WTC11 (cell line): ENCODE measurements at regions not wholly inside any gene's neighbourhood (a gene's known extent, or its start where the extent isn't known, plus 50 kb on each side); places are given as distances from the start of the nearest gene placed in this dataset.
A peak's percentile ranks its signal among the peaks of the same experiment; 100 is the strongest.

Experiments used
- ATAC-seq: fragments of 200-7000 bp; cut with Tn5 transposase; 2 replicates; pipeline ENCODE4 v1.10.0; 2021; ENCODE audit warnings: mild to moderate bottlenecking, moderate library complexity
- CTCF ChIA-PET: fragments of 300-600 bp; sonication (Branson Sonifier 250); formaldehyde crosslinking; loops from one replicate; lab custom pipeline; 2021; ENCODE audit warnings: antibody characterized with exemption; lab: Charles Lee
- POLR2A ChIA-PET: fragments of 350-600 bp; sonication (Branson Sonifier 250); formaldehyde crosslinking; loops from one replicate; lab custom pipeline; 2021; ENCODE audit warnings: antibody characterized with exemption; lab: Charles Lee
- DNase-seq: peaks from one replicate; pipeline ENCODE4 v3.0.0; 2021; ENCODE audit warnings: low spot score
- H3K27ac Mint-ChIP-seq: 2 replicates; pipeline ENCODE4 v1.8.0; 2021; ENCODE audit warnings: mixed read lengths
- H3K27me3 Mint-ChIP-seq: 2 replicates; pipeline ENCODE4 v1.8.0; 2021; ENCODE audit warnings: low read depth, mild to moderate bottlenecking, moderate library complexity, mixed read lengths
- H3K36me3 Mint-ChIP-seq: 2 replicates; pipeline ENCODE4 v1.8.0; 2021; ENCODE audit warnings: mixed read lengths
- H3K4me1 Mint-ChIP-seq: 2 replicates; pipeline ENCODE4 v1.8.0; 2022; ENCODE audit warnings: mixed read lengths
- H3K4me3 Mint-ChIP-seq: 2 replicates; pipeline ENCODE4 v1.8.0; 2021; ENCODE audit warnings: mild to moderate bottlenecking, moderate library complexity, mixed read lengths
- H3K9me3 Mint-ChIP-seq: 2 replicates; pipeline ENCODE4 v1.8.0; 2021; ENCODE audit warnings: mixed read lengths
- AFF4 ChIP-seq: sonication (generic); formaldehyde crosslinking; IDR thresholded peaks from 2 replicates; pipeline ENCODE4 v1.8.1; 2023; ENCODE audit warnings: mild to moderate bottlenecking, missing genetic modification reagents, borderline replicate concordance
- CBFB ChIP-seq: sonication (generic); formaldehyde crosslinking; IDR thresholded peaks from 2 replicates; pipeline ENCODE4 v1.8.1; 2022; ENCODE audit warnings: mild to moderate bottlenecking, low read depth, missing genetic modification reagents
- CREB1 ChIP-seq: sonication (generic); formaldehyde crosslinking; IDR thresholded peaks from 2 replicates; pipeline ENCODE4 v1.8.0; 2023; ENCODE audit warnings: mild to moderate bottlenecking, missing genetic modification reagents
- CREM ChIP-seq: sonication (generic); formaldehyde crosslinking; IDR thresholded peaks from 2 replicates; pipeline ENCODE4 v1.8.1; 2022; ENCODE audit warnings: mild to moderate bottlenecking, missing genetic modification reagents, moderate library complexity
- E2F4 ChIP-seq: sonication (generic); formaldehyde crosslinking; IDR thresholded peaks from 2 replicates; pipeline ENCODE4 v1.8.1; 2022; ENCODE audit warnings: low read depth, mild to moderate bottlenecking, moderate library complexity, missing genetic modification reagents, borderline replicate concordance
- FOXJ3 ChIP-seq: sonication (generic); formaldehyde crosslinking; IDR thresholded peaks from 2 replicates; pipeline ENCODE4 v1.9.0; 2021; ENCODE audit warnings: missing genetic modification reagents, mild to moderate bottlenecking, borderline replicate concordance
- FOXK1 ChIP-seq: sonication (generic); formaldehyde crosslinking; IDR thresholded peaks from 2 replicates; pipeline ENCODE4 v1.8.0; 2022; ENCODE audit warnings: mild to moderate bottlenecking, moderate library complexity, missing genetic modification reagents
- FOXP4 ChIP-seq: sonication (generic); formaldehyde crosslinking; IDR thresholded peaks from 2 replicates; pipeline ENCODE4 v1.8.0; 2022; ENCODE audit warnings: mild to moderate bottlenecking, missing genetic modification reagents
- JAZF1 ChIP-seq: fragments of 250-450 bp; sonication (Bioruptor Pico); IDR thresholded peaks from 2 replicates; pipeline ENCODE4 v1.9.0; 2021; ENCODE audit warnings: moderate library complexity, mild to moderate bottlenecking, inconsistent platforms
- KAT7 ChIP-seq: sonication (generic); formaldehyde crosslinking; IDR thresholded peaks from 2 replicates; pipeline ENCODE4 v1.8.1; 2023; ENCODE audit warnings: missing genetic modification reagents, mild to moderate bottlenecking, borderline replicate concordance
- MAX ChIP-seq: sonication (generic); formaldehyde crosslinking; IDR thresholded peaks from 2 replicates; pipeline ENCODE4 v1.8.0; 2022; ENCODE audit warnings: mild to moderate bottlenecking, missing genetic modification reagents
- NFATC4 ChIP-seq: fragments of 250-450 bp; sonication (Bioruptor Pico); IDR thresholded peaks from 2 replicates; pipeline ENCODE4 v1.9.0; 2021; ENCODE audit warnings: mild to moderate bottlenecking
- NFE2L1 ChIP-seq: sonication (generic); formaldehyde crosslinking; IDR thresholded peaks from 2 replicates; pipeline ENCODE4 v1.8.1; 2023; ENCODE audit warnings: missing genetic modification reagents
- SMAD4 ChIP-seq: sonication (generic); formaldehyde crosslinking; IDR thresholded peaks from 2 replicates; pipeline ENCODE4 v1.8.0; 2022; ENCODE audit warnings: mild to moderate bottlenecking, missing genetic modification reagents
- TP53 ChIP-seq: sonication (generic); formaldehyde crosslinking; IDR thresholded peaks from 2 replicates; pipeline ENCODE4 v1.8.1; 2023; ENCODE audit warnings: mild to moderate bottlenecking, missing genetic modification reagents
- ZNF219 ChIP-seq: sonication (generic); formaldehyde crosslinking; IDR thresholded peaks from 2 replicates; pipeline ENCODE4 v1.8.0; 2023; ENCODE audit warnings: missing genetic modification reagents, mild to moderate bottlenecking, borderline replicate concordance
- ZNF423 ChIP-seq: fragments of 250-450 bp; sonication (Bioruptor Pico); IDR thresholded peaks from 2 replicates; pipeline ENCODE4 v2.1.2; 2022; ENCODE audit warnings: mild to moderate bottlenecking, moderate library complexity
- TF ChIP-seq, protein P1 (sequence below): sonication (generic); formaldehyde crosslinking; IDR thresholded peaks from 2 replicates; pipeline ENCODE4 v1.8.0; 2023; ENCODE audit warnings: missing genetic modification reagents, mild to moderate bottlenecking, borderline replicate concordance
- TF ChIP-seq, protein P2 (sequence below): sonication (generic); formaldehyde crosslinking; IDR thresholded peaks from 2 replicates; pipeline ENCODE4 v1.8.1; 2022; ENCODE audit warnings: mild to moderate bottlenecking, moderate library complexity, missing genetic modification reagents
- TF ChIP-seq, protein P3 (sequence below): fragments of 200-600 bp; IDR thresholded peaks from 2 replicates; pipeline ENCODE4 v1.8.0; 2022; ENCODE audit warnings: antibody characterized with exemption
- TF ChIP-seq, protein P4 (sequence below): fragments of 250-450 bp; sonication (Bioruptor Pico); IDR thresholded peaks from 2 replicates; pipeline ENCODE4 v1.9.0; 2021; ENCODE audit warnings: moderate library complexity, mild to moderate bottlenecking, inconsistent platforms, borderline replicate concordance

GRCh38 chr16:51636920-51637769, 486.1 kb upstream of the SALL1 start:
- peaks cover 15% of the 10 kb centered on the region; the same call in 1 of the 2 replicates for H3K9me3 Mint-ChIP-seq
- H3K36me3 Mint-ChIP-seq: no peaks in the 10 kb centered on the region
- peaks cover 44% of the 10 kb centered on the region for H3K4me1 Mint-ChIP-seq
- CTCF ChIA-PET: interaction anchor here (0.8 to 1.5 kb wide), 4 partner anchors 10 to 245 kb away, joined by 3 to 5 read pairs (median 3); no protein-coding TSS in a partner anchor
- peaks cover 30% of the 10 kb centered on the region for H3K27me3 Mint-ChIP-seq
- ATAC-seq (peak; percentile 95), DNase-seq (peak; percentile 33)
- peak overlapping the region; percentile 62 for H3K4me3 Mint-ChIP-seq
- POLR2A ChIA-PET: interaction anchor here (1.0 kb wide), 1 partner anchor 15 kb away, joined by 3 read pairs; no protein-coding TSS in a partner anchor
- peak overlapping the region; percentile 98 for H3K27ac Mint-ChIP-seq
- TF ChIP-seq CREM (CRISPR knock-in tag) (no peak), E2F4 (CRISPR knock-in tag) (no peak), KAT7 (CRISPR knock-in tag) (no peak; the same call in 1 of the 2 replicates), SMAD4 (CRISPR knock-in tag) (no peak), ZNF423 (CRISPR knock-in tag) (0 out of 2 replicates have a peak, but pooled peaks have one; percentile 11), NFE2L1 (CRISPR knock-in tag) (no peak), FOXP4 (CRISPR knock-in tag) (no peak), FOXK1 (CRISPR knock-in tag) (no peak), ZNF219 (CRISPR knock-in tag) (peak; percentile 38; the same call in 1 of the 2 replicates), JAZF1 (CRISPR knock-in tag) (no peak), NFATC4 (no peak), CBFB (CRISPR knock-in tag) (no peak), FOXJ3 (no peak), AFF4 (CRISPR knock-in tag) (no peak), TP53 (CRISPR knock-in tag) (0 out of 2 replicates have a peak, but pooled peaks have one; percentile 56), CREB1 (no peak), MAX (peak; percentile 66)
- TF ChIP-seq, protein P1, sequence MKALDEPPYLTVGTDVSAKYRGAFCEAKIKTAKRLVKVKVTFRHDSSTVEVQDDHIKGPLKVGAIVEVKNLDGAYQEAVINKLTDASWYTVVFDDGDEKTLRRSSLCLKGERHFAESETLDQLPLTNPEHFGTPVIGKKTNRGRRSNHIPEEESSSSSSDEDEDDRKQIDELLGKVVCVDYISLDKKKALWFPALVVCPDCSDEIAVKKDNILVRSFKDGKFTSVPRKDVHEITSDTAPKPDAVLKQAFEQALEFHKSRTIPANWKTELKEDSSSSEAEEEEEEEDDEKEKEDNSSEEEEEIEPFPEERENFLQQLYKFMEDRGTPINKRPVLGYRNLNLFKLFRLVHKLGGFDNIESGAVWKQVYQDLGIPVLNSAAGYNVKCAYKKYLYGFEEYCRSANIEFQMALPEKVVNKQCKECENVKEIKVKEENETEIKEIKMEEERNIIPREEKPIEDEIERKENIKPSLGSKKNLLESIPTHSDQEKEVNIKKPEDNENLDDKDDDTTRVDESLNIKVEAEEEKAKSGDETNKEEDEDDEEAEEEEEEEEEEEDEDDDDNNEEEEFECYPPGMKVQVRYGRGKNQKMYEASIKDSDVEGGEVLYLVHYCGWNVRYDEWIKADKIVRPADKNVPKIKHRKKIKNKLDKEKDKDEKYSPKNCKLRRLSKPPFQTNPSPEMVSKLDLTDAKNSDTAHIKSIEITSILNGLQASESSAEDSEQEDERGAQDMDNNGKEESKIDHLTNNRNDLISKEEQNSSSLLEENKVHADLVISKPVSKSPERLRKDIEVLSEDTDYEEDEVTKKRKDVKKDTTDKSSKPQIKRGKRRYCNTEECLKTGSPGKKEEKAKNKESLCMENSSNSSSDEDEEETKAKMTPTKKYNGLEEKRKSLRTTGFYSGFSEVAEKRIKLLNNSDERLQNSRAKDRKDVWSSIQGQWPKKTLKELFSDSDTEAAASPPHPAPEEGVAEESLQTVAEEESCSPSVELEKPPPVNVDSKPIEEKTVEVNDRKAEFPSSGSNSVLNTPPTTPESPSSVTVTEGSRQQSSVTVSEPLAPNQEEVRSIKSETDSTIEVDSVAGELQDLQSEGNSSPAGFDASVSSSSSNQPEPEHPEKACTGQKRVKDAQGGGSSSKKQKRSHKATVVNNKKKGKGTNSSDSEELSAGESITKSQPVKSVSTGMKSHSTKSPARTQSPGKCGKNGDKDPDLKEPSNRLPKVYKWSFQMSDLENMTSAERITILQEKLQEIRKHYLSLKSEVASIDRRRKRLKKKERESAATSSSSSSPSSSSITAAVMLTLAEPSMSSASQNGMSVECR (CRISPR knock-in tag): peak; percentile 29; the same call in 1 of the 2 replicates
- TF ChIP-seq, protein P2, sequence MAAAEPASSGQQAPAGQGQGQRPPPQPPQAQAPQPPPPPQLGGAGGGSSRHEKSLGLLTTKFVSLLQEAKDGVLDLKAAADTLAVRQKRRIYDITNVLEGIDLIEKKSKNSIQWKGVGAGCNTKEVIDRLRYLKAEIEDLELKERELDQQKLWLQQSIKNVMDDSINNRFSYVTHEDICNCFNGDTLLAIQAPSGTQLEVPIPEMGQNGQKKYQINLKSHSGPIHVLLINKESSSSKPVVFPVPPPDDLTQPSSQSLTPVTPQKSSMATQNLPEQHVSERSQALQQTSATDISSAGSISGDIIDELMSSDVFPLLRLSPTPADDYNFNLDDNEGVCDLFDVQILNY (CRISPR knock-in tag): no peak
- TF ChIP-seq, protein P3, sequence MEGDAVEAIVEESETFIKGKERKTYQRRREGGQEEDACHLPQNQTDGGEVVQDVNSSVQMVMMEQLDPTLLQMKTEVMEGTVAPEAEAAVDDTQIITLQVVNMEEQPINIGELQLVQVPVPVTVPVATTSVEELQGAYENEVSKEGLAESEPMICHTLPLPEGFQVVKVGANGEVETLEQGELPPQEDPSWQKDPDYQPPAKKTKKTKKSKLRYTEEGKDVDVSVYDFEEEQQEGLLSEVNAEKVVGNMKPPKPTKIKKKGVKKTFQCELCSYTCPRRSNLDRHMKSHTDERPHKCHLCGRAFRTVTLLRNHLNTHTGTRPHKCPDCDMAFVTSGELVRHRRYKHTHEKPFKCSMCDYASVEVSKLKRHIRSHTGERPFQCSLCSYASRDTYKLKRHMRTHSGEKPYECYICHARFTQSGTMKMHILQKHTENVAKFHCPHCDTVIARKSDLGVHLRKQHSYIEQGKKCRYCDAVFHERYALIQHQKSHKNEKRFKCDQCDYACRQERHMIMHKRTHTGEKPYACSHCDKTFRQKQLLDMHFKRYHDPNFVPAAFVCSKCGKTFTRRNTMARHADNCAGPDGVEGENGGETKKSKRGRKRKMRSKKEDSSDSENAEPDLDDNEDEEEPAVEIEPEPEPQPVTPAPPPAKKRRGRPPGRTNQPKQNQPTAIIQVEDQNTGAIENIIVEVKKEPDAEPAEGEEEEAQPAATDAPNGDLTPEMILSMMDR: no peak
- TF ChIP-seq, protein P4, sequence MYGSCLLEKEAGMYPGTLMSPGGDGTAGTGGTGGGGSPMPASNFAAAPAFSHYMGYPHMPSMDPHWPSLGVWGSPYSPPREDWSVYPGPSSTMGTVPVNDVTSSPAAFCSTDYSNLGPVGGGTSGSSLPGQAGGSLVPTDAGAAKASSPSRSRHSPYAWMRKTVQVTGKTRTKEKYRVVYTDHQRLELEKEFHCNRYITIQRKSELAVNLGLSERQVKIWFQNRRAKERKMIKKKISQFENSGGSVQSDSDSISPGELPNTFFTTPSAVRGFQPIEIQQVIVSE (CRISPR knock-in tag): no peak
